ENCODE measurements at regions not wholly inside any gene's neighbourhood (a gene's known extent, or its start where the extent isn't known, plus 50 kb on each side); places are given as distances from the start of the nearest gene placed in this dataset.

DNA sequence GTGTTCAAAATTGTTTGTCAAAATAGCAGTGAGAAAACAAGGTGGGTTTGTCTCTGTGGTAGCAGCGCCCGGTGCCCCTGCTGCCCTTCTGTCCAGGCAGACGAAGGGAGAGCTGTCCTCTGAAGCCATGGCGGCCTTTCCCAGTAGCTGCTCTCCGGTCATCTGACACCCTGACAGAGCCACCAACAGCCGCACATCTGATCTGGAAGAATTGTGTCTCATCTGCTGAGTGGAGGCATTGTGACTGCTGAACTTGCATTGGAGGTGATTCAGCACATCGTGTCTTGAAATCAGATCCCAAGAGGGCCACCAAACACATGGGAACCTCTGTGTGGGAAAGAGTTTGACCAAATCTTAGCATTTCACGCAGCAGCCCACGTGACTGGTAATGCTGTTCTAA is 337.6 kb upstream of the IRX1 start:
- TF ChIP-seq, protein P1, sequence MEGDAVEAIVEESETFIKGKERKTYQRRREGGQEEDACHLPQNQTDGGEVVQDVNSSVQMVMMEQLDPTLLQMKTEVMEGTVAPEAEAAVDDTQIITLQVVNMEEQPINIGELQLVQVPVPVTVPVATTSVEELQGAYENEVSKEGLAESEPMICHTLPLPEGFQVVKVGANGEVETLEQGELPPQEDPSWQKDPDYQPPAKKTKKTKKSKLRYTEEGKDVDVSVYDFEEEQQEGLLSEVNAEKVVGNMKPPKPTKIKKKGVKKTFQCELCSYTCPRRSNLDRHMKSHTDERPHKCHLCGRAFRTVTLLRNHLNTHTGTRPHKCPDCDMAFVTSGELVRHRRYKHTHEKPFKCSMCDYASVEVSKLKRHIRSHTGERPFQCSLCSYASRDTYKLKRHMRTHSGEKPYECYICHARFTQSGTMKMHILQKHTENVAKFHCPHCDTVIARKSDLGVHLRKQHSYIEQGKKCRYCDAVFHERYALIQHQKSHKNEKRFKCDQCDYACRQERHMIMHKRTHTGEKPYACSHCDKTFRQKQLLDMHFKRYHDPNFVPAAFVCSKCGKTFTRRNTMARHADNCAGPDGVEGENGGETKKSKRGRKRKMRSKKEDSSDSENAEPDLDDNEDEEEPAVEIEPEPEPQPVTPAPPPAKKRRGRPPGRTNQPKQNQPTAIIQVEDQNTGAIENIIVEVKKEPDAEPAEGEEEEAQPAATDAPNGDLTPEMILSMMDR (IDR thresholded peaks at IDR 0.05 in 2 of 3, conservative IDR thresholded peaks at IDR 0.05 in 1 of 3; ENCODE audit: borderline replicate concordance in 1 of 3, insufficient read depth in 1 of 3, low read depth in 2 of 3, low read length in 2 of 3) = no peak
- TF ChIP-seq EZH2 (IDR thresholded peaks at IDR 0.05) = no peak
